ENCODE measurements at regions not wholly inside any gene's neighbourhood (a gene's known extent, or its start where the extent isn't known, plus 50 kb on each side); places are given as distances from the start of the nearest gene placed in this dataset.

GRCh38 chrX:13110433-13111324 lies 66.3 kb upstream of the FAM9C start:
- no peak for TF ChIP-seq SP1 (IDR thresholded peaks at IDR 0.05)
- no peak for TF ChIP-seq SUZ12 (IDR thresholded peaks at IDR 0.05)
- no peak for TF ChIP-seq FOXM1 (IDR thresholded peaks at IDR 0.05; ENCODE audit: borderline replicate concordance)
- TF ChIP-seq FOXK2 (IDR thresholded peaks at IDR 0.05), result no peak
- TF ChIP-seq ELF4 (IDR thresholded peaks at IDR 0.05), result no peak
- TF ChIP-seq PKNOX1 (IDR thresholded peaks at IDR 0.05), result no peak
- TF ChIP-seq CTBP1 (IDR thresholded peaks at IDR 0.05; ENCODE audit: borderline replicate concordance), result no peak
- no peak for TF ChIP-seq ARNT (IDR thresholded peaks at IDR 0.05)
- TF ChIP-seq ZNF384 (IDR thresholded peaks at IDR 0.05), result no peak
- no peak for TF ChIP-seq HDGF (IDR thresholded peaks at IDR 0.05; ENCODE audit: borderline replicate concordance)
- no peak for TF ChIP-seq TARDBP (IDR thresholded peaks at IDR 0.05)
- TF ChIP-seq LEF1 (IDR thresholded peaks at IDR 0.05; ENCODE audit: borderline replicate concordance), result no peak
- TF ChIP-seq FOXA1 (IDR thresholded peaks at IDR 0.05), result no peak
